NCI-H1092 (cell line): ENCODE measurements at regions not wholly inside any gene's neighbourhood (a gene's known extent, or its start where the extent isn't known, plus 50 kb on each side); places are given as distances from the start of the nearest gene placed in this dataset.
"Not testable (repeated sequence)": the region's sequence is repeated elsewhere in the genome, so short reads cannot be mapped to it uniquely, and the experiment has no call there.

Experiments used
- DNase-seq: peaks from one replicate; lab custom pipeline; 2025; lab: John Stamatoyannopoulos, UW

DNA sequence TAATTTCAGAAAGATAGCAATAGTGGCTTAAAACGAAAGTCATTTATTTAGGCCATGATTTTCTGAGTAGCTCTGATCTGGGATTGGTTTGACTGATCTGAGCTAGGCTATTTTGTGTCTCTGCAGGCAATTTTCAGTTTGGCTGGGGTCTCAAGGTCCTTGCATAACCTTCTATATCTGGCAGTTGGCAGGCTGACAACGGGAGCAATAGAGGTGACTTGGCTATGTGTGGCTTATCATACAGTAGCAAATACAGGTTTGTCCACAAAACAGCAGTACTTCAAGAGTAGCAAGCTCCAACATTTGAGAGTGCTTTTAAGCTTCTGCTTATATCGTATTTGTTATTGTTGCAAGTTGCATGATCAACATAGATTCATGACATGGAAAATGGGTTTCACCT is 1167.3 kb upstream of the CELF2 start:
- no peak for DNase-seq

DNA sequence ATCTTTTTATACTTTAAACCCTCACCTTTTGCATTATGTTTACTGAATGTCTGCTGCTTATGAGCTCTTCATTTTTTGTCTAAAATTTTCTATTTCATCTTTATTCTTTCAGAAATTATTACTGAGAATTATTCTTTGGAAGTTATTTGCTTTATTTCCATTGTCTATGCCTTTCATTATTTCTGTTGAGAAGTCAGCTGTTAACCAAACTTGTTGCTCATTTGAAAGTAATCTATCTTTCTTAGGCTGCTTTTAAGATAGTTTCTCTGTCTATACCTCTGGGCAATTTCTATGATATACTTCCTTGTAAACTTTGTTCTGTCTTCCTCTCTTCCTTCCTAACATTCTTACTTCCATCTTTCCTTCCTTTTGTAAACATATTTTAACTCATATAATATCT is 1165.9 kb upstream of the CELF2 start:
- no peak for DNase-seq

DNA sequence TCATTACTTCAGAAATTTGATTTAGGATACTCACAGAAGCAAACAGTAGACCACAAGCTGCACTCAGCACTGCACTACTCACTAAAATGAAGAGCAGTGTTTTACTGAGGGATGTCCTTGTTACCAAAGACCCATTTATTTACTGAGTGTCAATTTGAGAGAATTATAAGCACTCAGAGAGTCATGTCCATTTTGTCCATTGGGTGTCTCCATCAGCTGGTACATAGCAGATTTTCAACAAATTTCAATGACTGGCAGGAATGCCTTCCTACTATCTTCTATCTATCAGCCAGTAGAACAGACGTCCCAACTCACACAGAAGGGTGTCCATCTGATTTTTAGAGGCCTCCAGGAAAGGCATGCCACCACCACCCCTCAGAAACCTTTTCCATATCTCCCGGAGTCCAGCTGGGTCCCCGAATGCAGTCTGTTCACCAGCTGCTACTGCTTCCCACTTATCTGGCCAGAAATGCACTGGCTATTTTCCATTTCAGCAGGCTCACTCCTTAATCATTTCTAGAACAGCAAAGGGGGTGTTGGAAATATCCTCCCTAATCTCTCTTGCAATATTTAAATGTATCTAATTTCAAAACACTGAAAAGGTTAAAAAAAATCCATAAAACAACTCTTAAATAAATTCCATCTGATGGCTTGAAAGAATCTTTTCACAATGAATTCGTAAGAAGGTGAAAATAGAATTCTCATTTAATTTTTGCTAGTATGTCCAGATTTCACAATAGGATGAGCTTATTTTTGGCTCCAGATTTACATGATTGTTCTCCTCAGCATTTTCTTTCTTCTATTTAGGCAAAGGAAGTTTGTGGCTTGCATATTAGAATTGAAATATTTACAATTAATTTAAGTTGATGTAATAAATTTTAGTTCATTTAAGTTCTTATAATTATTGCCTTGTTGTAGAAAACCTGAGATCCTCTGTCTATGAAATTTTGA is 1164.0 kb upstream of the CELF2 start:
- DNase-seq: no peak

DNA sequence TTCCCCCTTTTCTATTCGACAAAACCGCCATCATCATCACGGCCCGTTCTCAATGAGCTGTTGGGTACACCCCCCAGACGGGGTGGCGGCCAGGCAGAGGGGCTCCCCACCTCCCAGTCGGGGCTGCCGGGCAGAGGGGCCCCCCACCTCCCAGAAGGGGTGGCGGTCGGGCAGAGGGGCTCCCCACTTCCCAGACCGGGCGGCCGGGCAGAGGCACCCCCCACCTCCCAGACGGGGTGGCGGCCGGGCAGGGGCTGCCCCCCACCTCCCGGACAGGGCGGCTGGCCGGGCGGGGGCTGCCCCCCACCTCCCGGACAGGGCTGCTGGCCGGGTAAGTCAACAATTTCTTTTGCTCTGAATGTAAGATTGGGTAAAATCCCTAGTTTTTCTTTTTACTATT is 1162.2 kb upstream of the CELF2 start:
- DNase-seq: not testable (repeated sequence)

DNA sequence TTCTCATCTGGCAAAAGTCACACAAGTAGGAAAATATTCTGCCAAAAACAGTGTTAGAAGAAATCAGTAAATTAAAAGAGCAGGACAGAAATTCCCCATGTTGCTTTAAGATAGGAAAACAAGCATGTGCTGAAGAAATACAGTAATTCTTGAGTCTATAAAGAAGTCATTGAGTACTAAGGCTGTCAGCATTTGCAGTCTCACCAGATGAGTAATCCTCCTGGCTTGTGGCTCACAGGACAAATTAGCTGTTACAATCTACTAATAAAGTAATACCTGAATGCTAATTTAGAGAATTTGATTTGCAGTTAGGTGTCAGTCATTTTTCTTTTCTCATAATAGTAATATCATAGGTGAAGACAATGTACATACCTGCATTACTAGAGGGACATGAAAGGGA is 1158.9 kb upstream of the CELF2 start:
- no peak for DNase-seq

DNA sequence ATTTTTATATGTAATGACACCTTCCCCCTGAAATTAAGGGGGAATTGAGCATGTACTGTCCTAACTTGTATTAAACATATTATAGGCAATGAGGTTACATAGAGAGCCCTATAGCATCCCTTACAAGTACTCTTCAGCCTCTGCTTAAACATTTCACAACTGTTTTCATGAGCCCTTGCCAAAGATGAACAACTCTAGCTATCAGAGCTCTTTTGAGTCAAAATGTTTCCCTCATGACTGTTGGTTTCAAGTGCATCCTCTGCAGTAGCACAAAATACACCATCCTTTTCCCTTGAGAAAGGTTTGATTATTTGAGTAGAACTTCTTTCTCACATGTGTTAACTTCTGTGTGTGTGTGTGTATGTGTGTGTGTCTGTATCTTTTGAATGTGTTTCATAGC is 1157.6 kb upstream of the CELF2 start:
- no peak for DNase-seq

DNA sequence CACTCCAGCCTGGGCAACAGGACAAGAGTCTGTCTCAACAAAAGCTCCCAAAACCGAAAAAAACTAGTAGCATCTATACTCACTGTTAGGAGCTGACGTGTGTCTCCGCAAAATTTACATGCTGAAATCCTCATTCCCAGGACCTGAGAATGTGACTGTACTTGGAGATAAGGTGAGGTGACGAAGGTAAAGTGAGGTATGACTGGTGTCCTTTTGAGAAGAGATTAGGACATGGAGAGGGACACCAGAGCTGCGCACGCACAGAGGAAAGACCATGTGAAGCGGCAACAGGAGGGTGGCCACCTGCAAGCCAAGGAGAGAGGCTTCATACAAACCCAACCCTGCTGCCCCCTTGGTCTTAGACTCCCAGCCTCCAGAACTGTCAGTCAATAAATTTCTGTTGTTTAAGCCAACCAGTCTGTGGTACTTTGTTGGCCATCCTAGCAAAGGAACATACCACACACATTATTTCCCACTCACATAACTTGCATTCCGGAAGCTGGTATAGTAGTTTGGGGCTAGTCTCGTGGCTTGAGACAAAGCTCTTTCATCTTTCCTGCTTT is 1154.0 kb upstream of the CELF2 start:
- DNase-seq: no peak

DNA sequence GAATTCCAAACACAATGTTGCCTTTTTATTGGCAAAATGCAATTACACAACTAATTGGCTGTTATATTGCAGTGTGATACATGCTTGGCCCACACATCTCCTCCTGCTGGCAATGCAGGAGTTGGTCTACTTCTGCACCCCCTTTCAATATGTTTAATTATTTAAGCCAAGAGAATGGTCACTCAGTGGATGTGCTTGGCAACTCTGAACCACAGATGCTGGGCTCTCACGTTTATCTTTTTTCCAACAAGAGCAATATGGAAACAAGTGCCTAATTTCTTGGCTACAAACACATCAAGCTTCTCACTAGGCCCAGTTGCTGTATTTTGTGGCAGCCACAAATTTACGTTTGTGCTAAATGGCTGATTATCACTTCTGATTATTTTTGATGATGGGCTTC is 1149.2 kb upstream of the CELF2 start:
- no peak for DNase-seq

DNA sequence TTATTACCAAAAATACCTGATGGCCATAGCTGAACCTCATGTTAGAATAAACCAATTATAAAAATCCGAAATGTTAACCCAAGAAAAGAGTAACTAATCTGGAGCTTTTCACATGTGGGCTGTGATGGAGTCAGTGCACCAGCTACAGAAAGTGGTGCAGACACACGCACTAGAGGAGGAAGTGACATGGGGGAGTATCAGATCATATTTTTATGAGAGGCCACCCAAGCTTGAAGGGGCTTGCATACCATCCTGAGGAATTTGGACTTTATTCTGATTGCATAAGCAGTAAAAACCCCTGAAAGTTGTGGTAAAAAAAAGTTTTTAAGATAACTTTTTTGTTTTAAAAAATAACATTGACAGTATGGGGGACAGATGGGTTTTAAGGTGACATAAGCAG is 1148.5 kb upstream of the CELF2 start:
- no peak for DNase-seq

DNA sequence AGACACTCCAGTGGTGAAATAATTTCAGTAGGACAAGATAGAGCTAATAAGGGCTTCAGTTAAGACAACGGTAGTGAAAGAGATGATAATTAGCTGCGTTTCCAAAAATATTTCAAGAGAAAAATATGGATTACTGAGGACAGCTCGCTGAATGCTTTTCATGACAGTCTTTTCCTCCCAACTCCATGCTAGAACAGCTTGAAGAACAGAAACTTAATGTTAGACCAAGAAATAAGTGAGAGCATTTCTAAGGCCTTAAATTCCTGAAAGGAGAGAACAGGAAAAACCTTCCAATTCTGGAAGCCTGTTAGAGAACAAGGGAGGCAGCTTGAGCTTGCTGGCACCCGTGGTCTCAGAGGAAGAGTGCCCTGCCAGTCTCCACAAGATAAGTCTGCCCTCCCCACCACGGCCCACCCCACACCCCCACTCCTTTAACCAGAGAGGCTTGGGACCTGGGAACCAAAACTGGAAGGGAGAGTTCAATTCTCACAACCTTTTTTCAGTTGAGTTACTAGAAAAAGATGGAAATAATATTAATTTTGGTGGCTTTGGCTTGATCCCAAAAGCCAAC is 1148.0 kb upstream of the CELF2 start:
- DNase-seq: no peak

DNA sequence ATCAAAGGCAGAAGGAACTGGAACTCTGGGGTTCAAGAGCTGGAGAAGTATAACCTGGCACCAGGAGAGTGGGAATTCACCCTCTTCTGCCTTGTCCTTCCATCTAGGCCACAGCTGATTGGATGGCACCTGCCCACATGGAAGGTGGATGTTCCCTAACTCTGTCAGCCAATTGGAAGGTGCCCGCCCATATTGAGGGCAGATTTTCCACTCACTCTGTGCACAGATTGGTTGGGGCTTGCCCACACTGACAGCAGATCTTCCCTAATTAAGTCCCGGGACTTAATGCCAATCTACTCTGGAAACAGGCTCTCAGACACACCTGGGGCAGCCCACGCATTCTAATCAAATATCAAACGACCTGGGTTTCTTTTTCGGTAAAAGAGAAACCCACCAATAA is 1142.3 kb upstream of the CELF2 start:
- DNase-seq: no peak

DNA sequence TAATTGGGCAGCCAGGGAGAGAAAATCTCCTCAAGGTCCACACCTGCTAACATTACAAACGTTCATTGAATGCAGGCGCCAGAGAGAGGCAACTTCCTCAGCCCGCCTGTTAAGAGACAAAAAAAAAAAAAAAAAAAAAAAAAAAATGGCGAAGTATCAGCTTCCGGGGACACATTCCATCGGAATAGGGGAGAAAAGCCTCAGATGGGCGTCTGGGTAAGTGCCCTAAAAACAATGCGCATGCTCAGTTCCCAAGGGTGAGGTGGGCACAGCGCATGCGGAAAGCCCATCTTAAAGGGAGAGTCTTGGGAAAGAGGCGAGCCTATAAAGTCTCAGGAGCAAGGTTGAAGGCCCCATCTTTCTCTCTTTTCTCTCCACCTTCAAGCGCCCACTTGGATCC is 1139.7 kb upstream of the CELF2 start:
- DNase-seq: no peak

DNA sequence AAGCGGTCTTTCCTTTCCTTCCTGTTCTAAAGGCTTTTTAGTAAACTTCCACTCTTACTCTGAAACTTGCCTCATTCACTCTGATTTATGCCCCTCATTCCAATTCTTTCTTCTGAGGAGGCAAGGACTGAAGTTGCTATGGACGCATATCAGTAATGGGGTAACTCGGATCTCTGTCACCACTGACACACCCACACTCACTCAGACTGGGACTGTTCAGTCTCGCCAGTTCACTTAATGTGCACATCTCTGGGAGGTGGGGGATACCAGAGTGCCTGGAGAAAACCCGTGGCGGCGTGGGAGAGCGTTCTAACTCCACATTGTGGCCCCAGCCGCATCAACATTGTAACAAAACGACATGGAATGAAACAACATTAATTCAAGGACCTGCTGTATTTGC is 1139.3 kb upstream of the CELF2 start:
- no peak for DNase-seq

DNA sequence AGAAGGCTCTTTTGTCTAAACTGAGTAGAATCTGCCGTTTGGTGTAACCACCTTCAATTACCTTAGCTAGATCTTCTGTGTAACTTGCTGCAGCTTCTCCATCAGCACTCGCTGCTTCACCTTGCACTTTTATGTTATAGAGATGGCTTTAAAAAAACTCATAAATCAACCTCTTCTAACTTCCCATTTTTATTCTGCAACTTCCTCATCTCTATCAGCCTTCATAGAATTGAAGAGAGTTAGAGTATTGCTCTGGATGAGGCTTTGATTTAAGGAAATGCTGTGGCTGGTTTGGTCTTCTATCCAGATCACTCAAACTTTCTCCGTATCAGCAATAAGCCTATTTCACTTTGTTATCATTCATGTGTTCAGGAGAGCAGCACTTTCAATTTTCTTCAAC is 1131.9 kb upstream of the CELF2 start:
- no peak for DNase-seq

DNA sequence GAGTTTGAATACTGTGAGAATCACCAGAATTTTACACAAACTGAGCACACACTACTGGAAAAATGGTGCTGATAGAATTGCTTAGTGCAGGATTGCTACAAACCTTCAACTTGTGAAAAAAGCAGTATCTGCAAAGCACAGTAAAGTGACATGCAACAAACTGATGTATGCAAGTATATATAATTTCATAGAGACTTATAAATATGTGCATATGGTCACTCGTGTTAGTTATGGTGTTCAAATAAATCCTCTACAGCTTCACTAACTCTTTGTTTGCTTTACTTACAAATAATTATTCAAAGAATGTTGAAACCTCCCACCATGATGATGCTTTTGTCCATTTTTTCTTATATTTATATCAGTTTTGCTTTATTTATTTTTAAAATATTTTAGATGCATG is 1130.9 kb upstream of the CELF2 start:
- no peak for DNase-seq

DNA sequence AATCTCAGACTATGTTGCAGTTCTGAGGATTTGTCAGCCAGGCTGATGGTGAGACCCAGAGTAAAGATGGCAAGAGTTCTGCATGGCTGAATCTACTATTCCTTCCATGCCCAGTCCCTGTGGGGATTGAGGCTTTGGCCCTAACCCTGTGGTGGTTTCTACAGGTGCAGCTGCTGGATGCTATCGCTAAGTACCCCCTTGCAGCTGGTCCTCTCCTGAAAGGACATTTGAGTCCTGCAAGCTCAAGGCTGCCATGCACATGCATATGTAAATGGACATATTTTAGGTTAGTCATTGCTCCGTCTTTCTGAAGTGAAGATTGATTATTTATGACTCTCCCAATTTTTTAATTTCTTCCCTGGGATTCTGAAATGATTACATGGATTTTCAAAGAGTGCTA is 1122.2 kb upstream of the CELF2 start:
- DNase-seq: no peak

DNA sequence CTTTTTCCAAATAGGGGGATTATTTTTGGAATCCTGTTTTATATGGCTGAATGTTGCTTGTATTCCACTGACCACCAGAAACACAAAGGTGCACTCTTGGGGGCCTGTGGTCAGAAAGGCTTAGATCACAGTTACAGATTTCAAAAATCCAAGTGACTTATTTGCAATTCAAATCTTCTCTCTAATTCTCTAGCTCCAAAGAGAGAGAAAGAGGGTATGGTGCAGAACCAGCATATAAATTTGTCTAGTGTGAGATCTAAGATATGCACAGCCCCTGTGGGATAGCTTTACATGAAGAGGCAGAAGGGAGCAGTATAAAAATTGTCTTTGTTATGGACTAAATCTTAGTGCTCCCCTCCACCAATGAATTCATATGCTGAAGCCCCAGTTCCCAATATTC is 1121.7 kb upstream of the CELF2 start:
- DNase-seq: no peak

DNA sequence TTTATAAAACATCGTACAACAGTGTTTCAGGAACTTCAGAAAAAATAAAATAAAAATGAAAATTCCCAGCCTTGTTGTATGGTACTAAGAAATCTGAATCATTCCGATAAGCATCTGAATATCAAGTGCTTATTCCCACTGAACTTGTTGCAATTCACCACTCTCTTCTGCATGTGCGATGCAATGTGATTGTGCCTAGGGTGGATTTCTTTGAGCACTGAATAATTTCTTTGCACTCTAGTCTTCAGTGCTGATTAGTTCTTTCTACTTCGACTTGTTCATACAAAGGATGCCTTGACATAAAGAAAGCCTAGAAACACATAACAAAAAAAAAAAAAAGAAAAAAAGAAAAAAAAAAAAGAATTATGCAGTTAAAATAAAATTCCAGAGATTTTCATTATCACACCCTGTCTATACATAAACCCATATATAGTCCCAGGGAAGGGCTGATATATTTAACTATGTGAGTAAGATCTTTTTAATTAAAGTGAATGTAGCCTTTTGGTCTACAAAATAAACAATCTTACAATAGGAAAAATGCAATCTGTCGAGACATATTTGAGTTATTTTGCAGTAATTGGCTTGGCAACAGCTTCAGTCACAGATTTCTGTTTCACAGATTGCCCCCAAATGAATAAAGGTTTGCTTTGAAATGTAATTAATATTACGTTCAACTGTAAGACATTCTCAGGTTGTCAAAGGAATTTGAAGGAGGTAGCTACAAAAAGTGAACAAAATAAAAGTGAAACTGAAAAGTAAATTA is 1118.9 kb upstream of the CELF2 start:
- no peak for DNase-seq

DNA sequence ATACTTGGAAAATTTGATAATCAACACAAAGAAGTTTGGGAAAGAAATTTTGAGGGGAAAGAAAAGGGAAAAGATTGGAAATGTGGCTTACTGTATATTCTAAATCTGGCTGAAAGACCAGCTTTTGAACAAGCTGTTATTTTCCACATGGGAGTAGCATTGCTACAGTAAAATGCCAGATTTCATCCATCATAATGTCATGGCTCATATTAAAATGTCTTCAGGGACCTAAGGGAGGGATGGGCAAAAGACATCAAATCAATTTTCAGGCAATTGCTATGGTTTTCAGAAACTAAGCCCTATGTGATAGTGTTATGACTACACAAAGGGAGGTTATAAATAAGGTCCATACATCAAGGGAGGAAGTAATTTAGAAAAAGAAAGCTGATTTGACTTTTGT is 1116.9 kb upstream of the CELF2 start:
- DNase-seq: no peak

DNA sequence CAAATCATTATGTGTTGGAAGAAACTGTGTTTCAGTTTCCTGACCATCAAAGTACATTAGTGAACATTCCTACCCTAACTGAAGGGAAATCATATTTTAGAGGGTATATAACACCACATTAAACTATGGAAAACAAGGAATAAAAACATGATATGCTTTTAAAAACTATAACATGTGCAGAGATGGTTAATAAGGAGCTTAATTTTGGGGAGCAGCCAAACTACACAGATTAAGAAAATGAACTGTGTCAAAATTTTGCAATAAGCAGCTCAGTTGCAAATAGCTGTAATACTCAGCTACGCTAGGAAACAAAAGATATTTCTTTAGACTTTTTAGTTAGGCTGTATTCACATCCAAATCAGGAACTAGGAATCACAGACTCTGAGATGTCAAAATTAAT is 1115.7 kb upstream of the CELF2 start:
- DNase-seq: no peak

DNA sequence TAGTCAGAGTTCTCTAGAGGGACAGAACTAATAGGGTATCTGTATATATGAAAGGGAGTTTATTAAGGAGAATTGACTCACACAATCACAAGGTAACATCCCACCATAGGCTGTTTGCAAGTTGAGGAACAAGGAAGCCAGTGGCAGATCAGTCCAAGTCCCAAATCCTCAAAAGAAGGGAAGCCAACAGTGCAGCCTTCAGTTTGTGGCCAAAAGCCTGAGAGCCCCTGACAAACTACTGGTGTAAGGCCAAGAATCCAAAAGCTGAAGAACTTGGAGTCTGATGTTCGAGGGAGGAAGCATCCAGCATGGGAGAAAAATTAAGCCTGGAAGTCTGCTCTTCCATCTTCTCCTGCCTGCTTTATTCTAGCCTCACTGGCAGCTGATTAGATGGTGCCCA is 1107.2 kb upstream of the CELF2 start:
- no peak for DNase-seq

DNA sequence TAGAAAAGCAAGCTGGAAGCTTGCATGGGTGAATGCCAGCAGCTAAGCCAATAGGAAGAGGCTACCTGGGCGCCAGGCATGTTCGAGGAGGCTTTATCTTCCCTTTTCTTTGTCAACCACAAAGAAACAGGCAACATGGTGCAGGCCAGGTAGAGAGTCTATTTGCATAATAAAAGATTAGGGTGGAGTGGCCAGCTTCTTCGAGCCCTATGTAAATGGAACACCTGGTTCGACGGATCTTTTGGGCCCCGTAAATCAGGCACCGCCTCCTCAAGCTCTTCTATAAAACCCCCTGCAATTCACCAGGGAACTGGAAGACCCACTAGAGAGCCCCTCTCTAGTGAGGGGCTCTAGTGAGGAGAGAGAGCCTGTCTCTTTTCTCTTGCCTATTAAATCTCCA is 1106.2 kb upstream of the CELF2 start:
- DNase-seq: no peak
